HG03060 (cell line): ENCODE measurements at regions not wholly inside any gene's neighbourhood (a gene's known extent, or its start where the extent isn't known, plus 50 kb on each side); places are given as distances from the start of the nearest gene placed in this dataset.
"Not testable (repeated sequence)": the region's sequence is repeated elsewhere in the genome, so short reads cannot be mapped to it uniquely, and the experiment has no call there.

ENCODE experiments used
- ATAC-seq: cut with Tn5 transposase; IDR thresholded peaks from one replicate; pipeline ENCODE4 v1.9.1; 2021; ENCODE audit warnings: low read depth, moderate number of reproducible peaks; ENCODE audit not compliant: unreplicated experiment

DNA sequence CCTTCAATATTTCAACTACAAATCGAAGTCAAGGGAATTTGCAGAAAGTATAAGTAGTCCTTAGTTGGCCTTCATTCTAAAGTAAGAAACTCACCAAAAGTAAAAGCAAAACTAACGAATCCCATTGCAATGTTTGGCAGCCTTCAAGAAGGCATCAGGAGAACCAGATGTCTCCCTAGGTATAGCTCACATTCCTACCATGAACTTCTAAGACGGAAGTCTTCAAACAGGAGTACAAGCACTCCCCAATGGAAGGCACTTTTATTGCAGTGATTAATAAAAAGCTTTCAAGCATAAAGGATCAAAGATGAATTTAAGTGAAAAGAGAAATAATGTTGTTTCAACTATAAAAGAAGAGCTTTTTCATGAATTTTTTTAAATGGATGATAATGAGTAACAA is 236.0 kb upstream of the NR5A2 start:
- ATAC-seq: no peak

DNA sequence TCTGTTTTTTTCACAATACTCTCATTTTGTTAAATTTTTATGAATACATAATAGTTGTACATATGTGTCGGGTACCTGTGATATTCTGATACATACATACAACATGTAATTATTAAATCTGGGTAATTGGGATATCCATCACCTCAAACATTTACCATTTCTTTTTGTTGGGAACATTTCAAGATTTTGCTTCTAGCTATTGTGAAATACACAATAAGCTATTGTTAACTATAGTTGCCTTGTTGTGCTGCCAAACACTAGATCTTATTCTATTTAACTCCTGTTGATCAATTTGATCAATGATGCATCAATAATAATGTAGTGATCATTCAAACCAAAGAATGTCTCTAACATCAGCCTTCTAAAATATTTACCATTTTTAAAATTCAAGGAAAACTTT is 234.6 kb upstream of the NR5A2 start:
- ATAC-seq: no peak

DNA sequence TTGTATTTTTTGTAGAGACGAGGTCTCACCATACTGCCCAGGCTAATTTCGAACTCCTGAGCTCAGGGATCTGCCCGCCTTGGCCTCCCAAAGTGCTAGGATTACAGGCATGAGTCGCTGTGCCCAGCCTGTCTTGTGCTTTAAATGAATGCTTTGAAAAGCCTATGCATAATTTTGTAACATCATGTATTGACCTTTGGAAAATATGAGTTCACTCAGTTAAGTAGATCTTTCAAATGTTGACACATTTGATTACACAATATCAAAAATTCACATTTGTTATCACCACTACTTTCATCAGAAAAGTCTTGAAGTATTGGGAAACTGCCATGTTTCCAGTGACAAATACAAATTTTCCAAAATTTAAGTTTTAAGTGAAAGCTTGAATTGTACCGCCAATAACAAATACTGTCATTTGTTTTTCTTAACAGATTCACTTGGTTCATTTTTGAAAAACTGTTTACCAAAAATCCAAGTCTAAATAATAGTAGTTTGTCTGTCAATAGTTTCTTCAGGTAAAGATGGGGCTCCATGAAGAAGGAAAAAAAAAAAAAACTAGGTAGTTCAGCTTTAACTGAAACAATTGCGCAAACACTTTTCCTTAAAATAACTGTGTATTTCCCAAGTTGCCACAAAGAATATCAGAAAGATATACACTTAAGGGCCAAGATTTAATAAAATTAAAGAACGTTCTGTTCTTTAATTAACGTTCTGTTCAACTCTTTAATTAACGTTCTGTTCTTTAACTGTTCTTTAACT is 233.2 kb upstream of the NR5A2 start:
- no peak for ATAC-seq

DNA sequence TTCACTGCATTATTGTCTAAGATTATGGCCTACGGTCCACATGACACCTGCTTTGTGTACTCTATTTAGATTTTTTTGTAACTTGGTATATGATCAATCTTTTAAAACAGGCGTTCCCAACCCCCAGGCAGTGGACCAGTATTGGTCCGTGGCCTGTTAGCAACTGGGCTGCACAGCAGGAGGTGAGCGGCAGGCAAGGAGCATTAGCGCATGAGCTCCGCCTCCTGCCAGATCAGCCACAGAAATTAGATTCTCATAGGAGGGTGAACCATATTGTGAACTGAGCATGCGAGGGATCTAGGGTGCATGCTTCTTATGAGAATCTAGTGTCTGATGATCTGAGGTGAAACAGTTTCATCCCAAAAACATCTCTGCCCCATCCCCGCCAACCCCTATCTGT is 228.4 kb upstream of the NR5A2 start:
- no peak for ATAC-seq

DNA sequence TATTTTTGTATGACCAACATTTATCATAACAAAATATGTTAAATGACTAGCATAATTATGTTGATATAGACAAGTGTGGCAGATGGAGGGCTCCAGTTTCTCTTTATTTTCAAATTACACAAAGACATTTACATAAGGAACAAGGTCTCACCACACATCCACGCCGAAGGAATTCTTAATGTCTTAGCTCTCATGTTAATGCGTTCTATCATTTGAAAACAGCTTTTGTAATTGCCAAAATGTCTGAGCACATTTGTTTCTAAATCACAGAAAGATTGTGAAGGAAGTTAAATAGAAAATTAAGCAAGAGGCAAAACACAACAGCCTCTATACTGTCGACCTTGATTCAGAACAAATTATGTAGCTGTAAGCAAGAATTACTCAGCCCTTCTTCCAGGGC is 223.0 kb upstream of the NR5A2 start:
- ATAC-seq: no peak

DNA sequence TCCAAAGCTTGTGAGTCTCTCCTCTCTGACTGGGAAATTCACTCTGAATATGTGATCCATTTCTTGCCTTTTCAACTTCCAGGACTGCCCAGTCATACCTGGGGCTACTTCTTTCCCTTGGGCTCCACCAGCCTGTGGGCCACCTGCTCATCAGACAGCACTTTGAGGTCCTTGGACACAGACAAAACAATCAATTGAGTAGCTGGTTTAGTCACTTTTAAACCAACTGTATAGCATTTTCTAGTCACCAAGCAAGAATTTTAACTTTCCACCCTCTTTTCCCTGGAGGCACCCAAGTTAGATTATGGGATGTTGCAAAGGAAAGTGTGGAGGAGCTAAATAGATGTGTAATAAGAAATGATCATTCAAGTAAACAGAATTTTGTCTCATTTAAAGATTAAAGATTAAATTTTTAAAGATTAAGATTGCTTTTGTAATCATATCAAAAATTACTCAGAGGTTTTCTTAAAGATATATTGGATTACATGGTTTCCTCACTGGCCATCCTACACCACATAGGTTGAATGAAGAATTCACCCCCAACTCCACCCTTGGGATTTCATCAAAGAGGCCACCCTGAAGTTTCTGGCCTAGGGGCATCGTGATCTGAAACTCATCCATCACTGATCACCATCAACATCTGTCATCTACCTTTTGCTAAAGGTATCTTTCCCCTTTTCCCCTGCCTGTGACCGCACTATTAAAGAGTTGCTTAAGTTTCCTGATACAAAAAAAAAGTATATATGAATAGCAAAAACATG is 219.2 kb upstream of the NR5A2 start:
- no peak for ATAC-seq

DNA sequence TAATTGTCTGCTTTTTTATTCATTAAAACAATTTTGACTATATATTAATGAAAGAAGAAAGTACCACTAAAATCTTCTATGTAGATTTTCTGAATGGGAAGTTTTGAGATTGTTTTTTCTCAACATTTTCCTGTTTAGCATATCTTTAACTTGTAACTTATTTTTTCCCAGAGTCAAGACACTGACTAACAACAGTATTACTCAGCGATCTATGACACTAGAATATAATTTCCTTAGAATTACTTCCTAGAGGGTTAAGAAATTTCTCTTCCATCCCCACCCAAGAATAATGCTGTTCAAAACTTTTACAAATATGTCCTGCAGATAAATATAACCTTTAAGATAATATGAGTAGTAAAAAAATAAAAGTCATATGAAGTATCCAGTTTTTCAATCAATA is 218.2 kb upstream of the NR5A2 start:
- no peak for ATAC-seq

DNA sequence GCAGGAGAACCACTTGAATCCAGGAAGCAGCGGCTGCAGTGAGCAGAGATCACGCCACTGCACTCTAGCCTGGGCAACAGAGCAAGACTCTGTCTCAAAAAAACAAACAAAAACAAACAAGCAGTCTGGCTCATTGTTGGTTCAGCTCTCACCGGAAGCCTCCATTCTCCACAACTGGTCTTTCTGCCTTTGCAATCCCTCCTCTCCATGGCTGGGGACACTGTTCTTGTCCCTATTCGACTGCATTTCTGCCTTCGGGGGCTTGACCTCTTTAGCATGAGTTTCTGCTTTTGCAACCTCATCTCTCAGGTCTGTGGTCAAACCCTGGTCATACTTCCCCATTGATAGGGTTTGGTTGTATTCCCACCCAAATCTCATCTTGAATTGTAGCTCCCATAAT is 216.3 kb upstream of the NR5A2 start:
- ATAC-seq: no peak

DNA sequence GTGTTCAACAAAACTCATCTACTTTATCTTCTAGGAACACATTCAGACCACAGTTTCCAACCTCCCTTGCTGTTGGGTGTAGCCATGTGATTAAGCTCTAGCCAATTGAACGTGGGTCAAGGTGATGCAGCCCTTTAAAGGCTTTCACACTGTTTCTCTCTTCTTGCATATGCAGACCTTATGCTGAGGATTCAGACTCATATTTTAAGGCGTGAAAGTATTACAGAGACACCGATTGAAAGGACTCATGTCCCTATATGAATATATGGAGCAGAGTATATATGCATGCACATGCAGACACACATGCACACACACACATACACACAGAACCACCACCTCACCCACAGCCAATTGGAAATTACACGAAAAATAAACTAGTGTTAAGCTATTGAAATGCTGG is 214.3 kb upstream of the NR5A2 start:
- ATAC-seq: no peak

DNA sequence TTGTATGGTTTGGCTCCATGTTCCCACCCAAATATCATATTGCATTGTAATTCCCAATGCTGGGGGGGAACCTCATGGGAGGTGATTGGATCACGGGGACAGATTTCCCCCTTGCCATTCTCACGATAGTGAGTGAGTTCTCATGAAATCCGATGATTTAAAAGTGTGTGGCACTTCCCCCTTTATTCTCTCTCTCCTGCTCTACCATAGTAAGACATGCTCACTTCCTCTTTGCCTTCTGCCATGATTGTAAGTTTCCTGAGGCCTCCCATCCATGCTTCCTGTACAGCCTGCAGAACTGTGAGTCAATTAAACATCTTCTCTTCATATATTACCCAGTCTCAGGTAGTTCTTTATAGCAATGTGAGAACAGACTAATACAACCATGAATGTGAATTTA is 211.6 kb upstream of the NR5A2 start:
- ATAC-seq: no peak

DNA sequence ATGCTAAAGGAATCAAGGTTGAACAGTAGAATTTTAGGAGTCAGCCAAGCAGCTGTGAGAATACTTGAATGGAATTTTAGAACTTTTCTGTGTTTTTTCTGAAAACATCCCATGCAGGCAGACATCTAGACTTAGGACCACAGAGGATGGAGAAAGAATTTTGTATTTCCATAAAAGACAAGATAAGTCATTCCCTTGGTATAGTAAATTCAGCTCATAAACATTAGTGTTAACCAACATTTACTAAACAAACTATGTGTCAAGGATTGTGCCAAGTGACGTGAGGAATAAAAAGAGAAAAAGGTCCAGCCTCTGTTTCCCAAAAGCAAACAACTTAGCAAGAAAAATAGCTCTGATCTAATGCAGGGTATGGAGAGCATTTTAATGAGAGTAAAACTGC is 210.2 kb upstream of the NR5A2 start:
- no peak for ATAC-seq

DNA sequence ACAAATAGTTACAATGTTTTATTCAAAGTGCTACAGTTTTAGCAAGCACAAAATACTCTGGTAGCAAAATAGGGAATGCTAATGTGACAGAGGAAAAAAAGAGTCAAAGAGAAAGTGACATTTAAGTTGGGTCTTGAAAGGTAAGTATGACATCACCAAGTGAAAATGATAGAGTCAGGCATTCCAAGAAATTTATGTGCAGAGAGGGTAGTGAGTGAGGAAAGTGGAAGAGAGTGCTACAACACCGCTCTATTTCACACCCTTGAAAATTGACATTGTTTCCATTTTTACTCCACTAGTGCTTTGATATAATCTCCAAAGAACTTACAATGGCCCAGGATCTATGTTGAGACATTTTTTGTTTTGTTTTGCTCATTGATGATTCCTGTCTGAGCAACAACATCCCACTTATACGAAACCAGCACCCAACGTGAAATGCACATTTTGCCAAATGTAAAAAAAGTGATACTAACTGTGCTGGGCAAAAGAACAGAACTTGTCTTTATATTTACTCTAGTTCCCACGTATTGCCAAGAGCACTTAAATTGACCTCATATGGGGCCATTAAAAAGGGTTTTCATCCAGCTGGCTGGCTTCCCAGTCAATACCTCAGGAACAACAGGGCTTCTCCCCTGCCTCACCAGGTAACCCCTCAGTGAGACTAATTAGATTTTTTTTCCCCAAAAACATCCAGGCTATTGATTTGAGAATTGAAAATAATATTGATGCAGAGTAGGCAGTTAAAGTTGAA is 206.3 kb upstream of the NR5A2 start:
- no peak for ATAC-seq

DNA sequence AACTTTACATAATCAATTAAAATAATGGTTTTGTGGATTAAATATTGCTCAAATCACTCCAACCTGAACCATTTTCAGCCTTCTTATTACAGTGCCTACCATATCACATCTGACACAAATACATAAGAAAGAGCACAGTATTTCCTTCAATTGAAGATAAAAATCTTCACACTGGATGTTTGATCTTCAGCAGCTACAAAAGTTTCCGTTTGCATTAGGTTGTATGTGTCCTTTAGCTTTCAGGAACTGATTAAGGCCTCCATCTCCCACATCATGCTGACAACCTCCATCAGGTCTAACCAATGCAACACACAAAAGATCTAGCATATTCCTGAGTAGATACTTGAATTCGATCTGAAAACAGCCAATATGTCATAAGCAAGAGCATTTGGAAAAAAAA is 195.1 kb upstream of the NR5A2 start:
- no peak for ATAC-seq

DNA sequence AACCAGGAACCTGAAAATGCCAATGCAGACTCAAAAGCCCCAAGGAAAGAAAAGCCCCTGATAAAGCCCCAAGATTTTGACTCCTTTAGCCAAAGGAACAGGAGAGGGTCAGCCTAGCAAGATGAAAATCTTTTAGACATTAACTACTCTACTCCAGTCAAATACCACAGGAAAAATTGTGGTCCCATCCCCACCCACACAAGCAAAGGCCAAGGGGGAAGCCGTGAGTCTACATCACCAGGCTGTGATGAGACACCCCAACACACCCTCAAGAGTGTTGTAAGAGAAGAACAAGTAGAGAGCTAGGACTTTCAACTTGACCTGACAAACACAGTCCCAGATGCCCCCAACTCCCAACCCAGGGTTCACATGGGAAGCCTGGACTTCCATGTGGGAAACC is 192.8 kb upstream of the NR5A2 start:
- ATAC-seq: no peak

DNA sequence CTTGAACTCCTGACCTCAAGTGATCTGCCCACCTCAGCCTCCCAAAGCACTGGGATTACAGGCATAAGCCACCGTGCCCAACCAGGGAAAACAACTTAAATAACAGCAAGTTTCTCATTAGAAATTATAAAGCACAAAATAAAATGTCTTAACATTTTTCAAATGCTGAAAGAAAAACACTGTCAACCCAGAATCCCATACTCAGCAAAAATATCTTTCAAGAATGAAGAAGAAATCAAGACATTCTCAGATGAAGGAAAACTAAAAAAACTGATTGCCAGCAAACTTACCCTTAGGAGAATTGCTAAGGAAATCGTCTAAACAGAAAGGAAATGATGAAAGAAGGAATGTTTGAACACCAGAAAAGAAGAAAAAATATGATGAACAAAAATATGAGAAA is 191.1 kb upstream of the NR5A2 start:
- no peak for ATAC-seq

DNA sequence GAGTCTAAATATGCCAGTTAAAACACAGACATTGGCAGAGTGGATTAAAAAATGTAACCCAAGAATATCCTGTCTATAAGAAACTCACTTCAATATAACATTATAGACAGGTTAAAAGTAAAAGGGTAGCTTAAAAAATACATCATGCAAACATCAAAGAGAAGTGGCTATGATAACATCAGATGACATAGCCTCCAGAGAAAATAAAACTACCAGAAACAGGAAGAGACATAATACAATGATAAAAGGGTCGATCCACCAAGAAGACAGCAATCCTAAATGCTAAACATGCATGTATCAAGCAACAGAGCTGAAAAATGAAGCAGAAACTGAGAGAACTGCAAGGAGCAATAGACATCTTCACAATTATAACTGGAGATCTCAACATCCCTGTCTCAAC is 190.2 kb upstream of the NR5A2 start:
- no peak for ATAC-seq

DNA sequence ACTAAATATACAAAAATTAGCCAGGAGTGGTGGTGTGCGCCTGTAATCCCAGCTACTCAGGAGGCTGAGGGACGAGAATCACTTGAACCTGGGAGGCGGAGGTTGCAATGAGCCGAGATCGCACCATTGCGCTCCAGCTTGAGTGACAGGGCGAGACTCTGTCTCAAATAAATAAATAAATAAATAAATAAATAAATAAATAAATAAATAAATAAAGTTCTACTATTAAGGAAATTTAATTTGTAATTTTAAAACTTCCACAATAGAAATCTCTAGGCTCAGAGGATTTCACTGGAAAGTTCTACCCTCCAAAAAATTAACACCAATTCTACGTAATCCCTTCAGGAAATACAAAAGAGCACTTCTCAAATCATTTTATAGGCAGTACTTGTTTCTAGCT is 187.9 kb upstream of the NR5A2 start:
- not testable (repeated sequence) for ATAC-seq

DNA sequence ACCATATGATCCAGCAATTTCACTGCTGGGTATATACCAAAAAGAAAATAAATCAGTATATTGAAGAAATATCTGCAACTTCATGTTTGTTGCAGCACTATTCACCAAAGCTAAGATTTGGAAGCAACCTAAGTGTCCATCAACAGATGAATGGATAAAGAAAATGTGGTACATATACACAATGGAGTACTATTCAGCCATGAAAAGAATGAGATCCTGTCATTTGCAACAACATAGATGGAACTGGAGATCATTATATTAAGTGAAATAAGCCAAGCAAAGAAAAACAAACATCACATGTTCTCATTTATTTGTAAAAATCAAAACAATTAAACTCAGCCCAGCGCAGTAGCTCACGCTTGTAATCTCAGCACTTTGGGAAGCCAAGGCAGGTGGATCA is 184.4 kb upstream of the NR5A2 start:
- not testable (repeated sequence) for ATAC-seq

DNA sequence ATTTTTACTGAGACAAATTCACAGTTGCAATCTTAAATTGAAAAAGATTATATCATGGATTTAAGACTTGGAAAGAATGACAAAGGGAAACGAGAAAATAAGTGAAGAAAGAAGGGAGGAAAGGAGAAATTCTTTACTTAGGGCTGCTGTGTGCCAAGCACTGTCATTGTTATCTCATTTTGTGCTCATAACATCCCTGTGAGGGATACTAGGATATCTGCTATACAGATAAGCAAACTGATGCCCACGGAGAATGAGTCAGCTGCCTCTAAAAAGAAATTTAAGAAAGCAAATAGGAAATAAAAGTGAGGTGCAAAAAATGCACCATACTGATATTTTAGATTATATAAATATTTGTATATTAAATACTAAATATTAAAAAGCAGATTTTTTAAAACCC is 183.6 kb upstream of the NR5A2 start:
- ATAC-seq: no peak

DNA sequence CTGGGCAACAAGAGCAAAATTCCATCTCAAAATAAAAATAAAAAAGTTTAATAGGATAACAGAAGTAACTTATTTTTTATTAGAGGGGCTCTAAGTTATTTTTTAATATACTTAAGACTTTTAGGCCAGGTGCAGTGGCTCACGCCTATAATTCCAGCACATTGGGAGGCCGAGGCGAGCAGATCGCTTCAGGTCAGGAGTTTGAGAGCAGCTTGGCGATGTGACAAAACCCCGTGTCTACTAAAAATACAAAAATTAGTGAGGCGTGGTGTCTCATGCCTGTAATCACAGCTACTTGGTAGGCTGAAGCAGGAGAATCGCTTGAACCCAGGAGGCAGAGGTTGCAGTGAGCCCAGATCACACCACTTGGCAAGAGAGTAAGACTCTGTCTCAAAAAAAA is 180.5 kb upstream of the NR5A2 start:
- ATAC-seq: no peak

DNA sequence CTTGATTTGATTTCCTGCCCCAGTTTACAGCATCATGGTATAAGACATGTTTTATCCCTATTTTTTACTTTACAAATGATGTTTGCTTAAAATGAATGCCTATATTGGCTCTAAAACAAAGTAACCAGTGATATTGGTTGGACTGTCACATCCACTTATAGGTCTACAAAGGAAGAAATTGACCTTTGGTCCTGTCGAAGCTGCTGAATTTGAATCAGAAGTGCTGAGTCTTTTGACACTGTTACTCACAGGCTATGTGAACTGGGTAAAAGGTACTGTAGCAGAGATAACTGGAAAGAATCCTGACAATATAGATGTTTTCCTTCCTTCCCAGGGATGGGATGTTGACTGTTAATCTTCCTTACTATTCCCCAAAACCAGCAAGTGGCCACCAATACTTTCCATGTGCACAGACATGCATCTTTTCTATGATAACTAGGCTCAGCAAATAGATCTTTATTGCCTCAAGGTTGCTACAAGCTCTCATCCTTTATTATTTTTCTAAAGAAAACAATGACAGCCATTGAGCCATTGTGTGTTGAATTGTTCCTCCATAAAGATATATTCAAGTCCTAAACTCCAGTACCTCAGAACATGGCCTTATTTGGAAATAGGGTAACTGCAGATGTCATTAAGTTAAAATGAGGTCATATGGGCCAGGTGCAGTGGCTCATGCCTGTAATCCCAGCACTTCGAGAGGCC is 175.9 kb upstream of the NR5A2 start:
- no peak for ATAC-seq
